IMR-90 (cell line): ENCODE measurements at regions not wholly inside any gene's neighbourhood (a gene's known extent, or its start where the extent isn't known, plus 50 kb on each side); places are given as distances from the start of the nearest gene placed in this dataset.

Source experiments
- ATAC-seq: fragments of 200-7000 bp; cut with Tn5 transposase; 2 replicates; pipeline ENCODE4 v1.9.1; 2020; ENCODE audit warnings: low read depth, mild to moderate bottlenecking, moderate library complexity
- BruUV-seq: library from RNA; stranded (reverse); fragments of 400-500 nt; replicated peaks from 2 replicates; lab custom pipeline; 2021; lab: Mats Ljungman, UMichigan
- CTCF ChIA-PET: fragments of 300-600 bp; formaldehyde crosslinking; extraction: SDS; loops from one replicate; lab custom pipeline; 2021; ENCODE audit warnings: antibody characterized with exemption; lab: Yijun Ruan, JAX
- POLR2A ChIA-PET: fragments of 300-600 bp; sonication (Branson Sonifier 250); formaldehyde crosslinking; loops from one replicate; lab custom pipeline; 2022; ENCODE audit warnings: antibody characterized with exemption; ENCODE audit not compliant: unreplicated experiment; lab: Charles Lee
- DNase-seq: peaks from one replicate; pipeline ENCODE4 v3.0.0; 2013
- H2AFZ ChIP-seq: replicated peaks from 2 replicates; pipeline ENCODE3; 2013; ENCODE audit warnings: low read length, mild to moderate bottlenecking; ENCODE audit not compliant: poor library complexity
- H2AK5ac ChIP-seq: 2 replicates; pipeline ENCODE4 v1.6.1; 2013; ENCODE audit warnings: low read depth, low read length, inconsistent platforms
- H2AK9ac ChIP-seq: replicated peaks from 2 replicates; pipeline ENCODE3; 2013; ENCODE audit warnings: mild to moderate bottlenecking, low read depth, low read length, moderate library complexity; ENCODE audit not compliant: poor library complexity
- H2BK120ac ChIP-seq: 2 replicates; pipeline ENCODE4 v1.6.1; 2013; ENCODE audit warnings: low read depth, low read length, inconsistent platforms
- H2BK15ac ChIP-seq: 3 replicates; pipeline ENCODE4 v1.6.1; 2013; ENCODE audit warnings: low read depth, low read length, inconsistent platforms
- H2BK20ac ChIP-seq: 2 replicates; pipeline ENCODE4 v1.6.1; 2013; ENCODE audit warnings: low read depth, mild to moderate bottlenecking, inconsistent platforms, low read length, moderate library complexity
- H2BK5ac ChIP-seq: 2 replicates; pipeline ENCODE4 v1.6.1; 2013; ENCODE audit warnings: mild to moderate bottlenecking, low read depth, low read length, inconsistent platforms; ENCODE audit not compliant: poor library complexity, severe bottlenecking
- H3K14ac ChIP-seq: replicated peaks from 2 replicates; pipeline ENCODE4 v1.6.1; 2013; ENCODE audit warnings: low read depth, low read length, inconsistent platforms
- H3K18ac ChIP-seq: 2 replicates; pipeline ENCODE4 v1.6.1; 2013; ENCODE audit warnings: low read depth, low read length, control low read depth
- H3K23ac ChIP-seq: 2 replicates; pipeline ENCODE4 v1.6.1; 2013; ENCODE audit warnings: low read depth, low read length, inconsistent platforms
- H3K27ac ChIP-seq: 2 replicates; pipeline ENCODE4 v1.5.1; 2013; ENCODE audit warnings: mild to moderate bottlenecking, control low read depth, low read length; ENCODE audit not compliant: insufficient read depth
- H3K27me3 ChIP-seq: 2 replicates; pipeline ENCODE4 v1.6.1; 2013; ENCODE audit warnings: low read length; ENCODE audit not compliant: control insufficient read depth, insufficient read depth
- H3K36me3 ChIP-seq: 2 replicates; pipeline ENCODE4 v1.6.1; 2013; ENCODE audit warnings: low read length, mixed read lengths; ENCODE audit not compliant: control insufficient read depth, insufficient read depth
- H3K4ac ChIP-seq: 2 replicates; pipeline ENCODE4 v1.6.1; 2013; ENCODE audit warnings: low read depth, low read length, inconsistent platforms
- H3K4me1 ChIP-seq: 2 replicates; pipeline ENCODE4 v1.6.1; 2013; ENCODE audit warnings: low read length, mixed read lengths; ENCODE audit not compliant: control insufficient read depth, insufficient read depth
- H3K4me2 ChIP-seq: 2 replicates; pipeline ENCODE4 v1.6.1; 2013; ENCODE audit warnings: low read depth, mild to moderate bottlenecking, control low read depth, low read length, moderate library complexity
- H3K4me3 ChIP-seq: 2 replicates; pipeline ENCODE4 v1.5.1; 2013; ENCODE audit warnings: low read depth, mild to moderate bottlenecking, control low read depth, low read length, moderate library complexity; ENCODE audit not compliant: insufficient read depth
- H3K56ac ChIP-seq: 2 replicates; pipeline ENCODE4 v1.6.1; 2013; ENCODE audit warnings: low read length, inconsistent platforms; ENCODE audit not compliant: insufficient read depth; ENCODE audit errors: extremely low read depth
- H3K79me1 ChIP-seq, 2 experiments: 2 replicates each; pipeline ENCODE4 v1.6.1; 2013; ENCODE audit warnings: low read length in 2 of 2, inconsistent platforms in 1 of 2, low read depth in 1 of 2
- H3K9ac ChIP-seq: 2 replicates; pipeline ENCODE4 v1.6.1; 2013; ENCODE audit warnings: low read depth, low read length, control low read depth
- H3K9me1 ChIP-seq: 2 replicates; pipeline ENCODE4 v1.6.1; 2013; ENCODE audit warnings: low read length, inconsistent platforms; ENCODE audit not compliant: insufficient read depth
- H3K9me3 ChIP-seq: 2 replicates; pipeline ENCODE4 v1.6.1; 2013; ENCODE audit warnings: low read length; ENCODE audit not compliant: control insufficient read depth, insufficient read depth
- H4K20me1 ChIP-seq: 2 replicates; pipeline ENCODE4 v1.6.1; 2013; ENCODE audit warnings: low read length, inconsistent platforms; ENCODE audit not compliant: insufficient read depth
- H4K5ac ChIP-seq: 2 replicates; pipeline ENCODE4 v1.6.1; 2013; ENCODE audit warnings: mild to moderate bottlenecking, low read depth, low read length, control low read depth
- H4K8ac ChIP-seq, 2 experiments: 2 replicates each; pipeline ENCODE4 v1.6.1; 2013; ENCODE audit warnings: low read depth in 2 of 2, low read length in 2 of 2, control low read depth in 1 of 2, inconsistent platforms in 1 of 2
- H4K91ac ChIP-seq: 2 replicates; pipeline ENCODE4 v1.6.1; 2013; ENCODE audit warnings: low read depth, low read length, inconsistent platforms; ENCODE audit not compliant: insufficient read depth
- CEBPB ChIP-seq: IDR thresholded peaks from 2 replicates; pipeline ENCODE4 v1.6.1; 2012; ENCODE audit warnings: low read depth, low read length, improper control_type of control experiment
- CHD1 ChIP-seq: IDR thresholded peaks from 2 replicates; pipeline ENCODE4 v1.6.1; 2012; ENCODE audit warnings: low read depth, low read length, improper control_type of control experiment
- FOS ChIP-seq: fragments of 150-350 bp; IDR thresholded peaks from 2 replicates; pipeline ENCODE4 v1.6.1; 2016; ENCODE audit warnings: low read depth, low read length
- MAFK ChIP-seq: IDR thresholded peaks from 2 replicates; pipeline ENCODE4 v1.6.1; 2012; ENCODE audit warnings: low read depth, low read length, improper control_type of control experiment
- POLR2A ChIP-seq: IDR thresholded peaks from 2 replicates; pipeline ENCODE4 v1.6.1; 2012; ENCODE audit warnings: mild to moderate bottlenecking, low read depth, low read length
- WGBS, 2 experiments: methylation state at CpG; one replicate each; pipeline versions ENCODE4 v1.1.5 to v1.1.7; 2013; ENCODE audit warnings: missing lambda C conversion rate in 2 of 2; ENCODE audit not compliant: insufficient read length in 1 of 2; ENCODE audit errors: extremely low coverage in 2 of 2; 5-methylcytosine and 5-hydroxymethylcytosine counted together
- dilution Hi-C: fragments of 300-500 bp; cut with HindIII; formaldehyde crosslinking; loops from one replicate; pipeline ENCODE4 v1.14.3; 2018; ENCODE audit warnings: low sequenced_read_pairs; ENCODE audit not compliant: unreplicated experiment
- in situ Hi-C: fragments of 300-500 bp; cut with MboI; formaldehyde crosslinking; loops from 3 replicates; pipeline ENCODE4 v1.14.3; 2019; ENCODE audit warnings: low sequenced_read_pairs, inconsistent platforms, mixed read lengths
- intact Hi-C: fragments of 100-400 bp; cut with micrococcal nuclease; formaldehyde crosslinking; loops from 2 replicates; pipeline ENCODE4 v1.10.0; 2022
- TF ChIP-seq, protein P1 (sequence below): fragments of 150-350 bp; IDR thresholded peaks from 2 replicates; pipeline ENCODE4 v1.6.1; 2017; ENCODE audit warnings: mild to moderate bottlenecking, antibody characterized with exemption, low read length, low read depth
- TF ChIP-seq, protein P2 (sequence below): fragments of 150-350 bp; IDR thresholded peaks from 2 replicates; pipeline ENCODE4 v1.6.1; 2016; ENCODE audit warnings: low read depth, mild to moderate bottlenecking, low read length, moderate library complexity, borderline replicate concordance

DNA sequence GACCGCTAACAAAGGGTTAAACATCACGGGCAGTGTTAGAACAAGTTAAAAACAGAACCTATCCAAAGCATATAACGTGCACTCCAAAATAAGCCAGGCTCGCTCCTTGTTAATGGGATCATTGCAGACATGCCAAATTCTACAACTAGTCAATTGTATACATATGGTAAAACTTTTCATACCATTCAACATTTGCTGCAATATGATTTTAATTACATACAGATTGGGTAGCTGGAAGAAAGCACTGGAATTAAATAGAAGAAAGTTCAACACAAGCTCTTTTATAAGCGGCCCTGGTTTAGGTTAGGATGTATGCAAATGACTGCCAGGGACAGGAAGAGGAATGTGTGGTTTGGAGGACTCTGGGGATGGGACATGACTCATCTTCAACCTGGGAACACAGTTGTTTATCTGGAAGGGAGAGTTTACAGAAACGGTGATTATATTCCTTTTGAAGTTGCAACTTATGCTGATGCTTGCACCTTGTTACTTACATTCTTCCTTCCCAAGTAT lies 62.5 kb upstream of the TIAM2 start:
- POLR2A ChIA-PET = interaction anchor here (0.8 kb wide), 1 partner anchor 62 kb away, joined by 4 read pairs; the partner anchor contains the start of gene TIAM2
- Histone ChIP-seq H2BK20ac (peak overlapping the region; percentile 72), H3K14ac (peak overlapping the region; percentile 75), H3K27ac (no peak overlapping the region), H3K23ac (0 out of 2 replicates have a peak overlapping the region, but pooled peaks have one; percentile 39), H2BK5ac (no peak overlapping the region), H3K36me3 (no peaks in the 10 kb centered on the region), H3K4me2 (peak overlapping the region; percentile 38), H2BK15ac (peak overlapping the region; percentile 54; the same call in 1 of the 3 replicates), H3K4ac (peak overlapping the region; percentile 71; the same call in 1 of the 2 replicates), H4K20me1 (no peaks in the 10 kb centered on the region), H3K4me1 (peaks cover 23% of the 10 kb centered on the region), H3K9ac (no peak overlapping the region), H3K56ac (peak overlapping the region; percentile 44; the same call in 1 of the 2 replicates), H3K9me1 (peaks cover 6% of the 10 kb centered on the region), H4K5ac (no peak overlapping the region), H3K27me3 (no peaks in the 10 kb centered on the region), H3K9me3 (no peaks in the 10 kb centered on the region), H4K8ac (peak overlapping the region in 1 of 2 experiments; percentile 24; a peak in 1 of 4 replicates), H3K18ac (peak overlapping the region; percentile 70; the same call in 1 of the 2 replicates), H2BK120ac (peak overlapping the region; percentile 76), H4K91ac (peak overlapping the region; percentile 71), H2AFZ (no peak overlapping the region), H3K4me3 (no peak overlapping the region), H2AK9ac (no peak overlapping the region), H2AK5ac (no peak overlapping the region), H3K79me1 (peaks cover 0 to 9% of the 10 kb centered on the region in 2 experiments; a peak in 1 of 4 replicates)
- TF ChIP-seq CHD1 = no peak
- TF ChIP-seq, protein P1, sequence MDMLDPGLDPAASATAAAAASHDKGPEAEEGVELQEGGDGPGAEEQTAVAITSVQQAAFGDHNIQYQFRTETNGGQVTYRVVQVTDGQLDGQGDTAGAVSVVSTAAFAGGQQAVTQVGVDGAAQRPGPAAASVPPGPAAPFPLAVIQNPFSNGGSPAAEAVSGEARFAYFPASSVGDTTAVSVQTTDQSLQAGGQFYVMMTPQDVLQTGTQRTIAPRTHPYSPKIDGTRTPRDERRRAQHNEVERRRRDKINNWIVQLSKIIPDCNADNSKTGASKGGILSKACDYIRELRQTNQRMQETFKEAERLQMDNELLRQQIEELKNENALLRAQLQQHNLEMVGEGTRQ = no peak
- TF ChIP-seq CEBPB = no peak
- TF ChIP-seq, protein P2, sequence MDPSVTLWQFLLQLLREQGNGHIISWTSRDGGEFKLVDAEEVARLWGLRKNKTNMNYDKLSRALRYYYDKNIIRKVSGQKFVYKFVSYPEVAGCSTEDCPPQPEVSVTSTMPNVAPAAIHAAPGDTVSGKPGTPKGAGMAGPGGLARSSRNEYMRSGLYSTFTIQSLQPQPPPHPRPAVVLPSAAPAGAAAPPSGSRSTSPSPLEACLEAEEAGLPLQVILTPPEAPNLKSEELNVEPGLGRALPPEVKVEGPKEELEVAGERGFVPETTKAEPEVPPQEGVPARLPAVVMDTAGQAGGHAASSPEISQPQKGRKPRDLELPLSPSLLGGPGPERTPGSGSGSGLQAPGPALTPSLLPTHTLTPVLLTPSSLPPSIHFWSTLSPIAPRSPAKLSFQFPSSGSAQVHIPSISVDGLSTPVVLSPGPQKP = no peak
- TF ChIP-seq POLR2A = no peak
- peak; percentile 55; the same call in 1 of the 2 replicates for TF ChIP-seq FOS
- peak; percentile 39; the same call in 1 of the 2 replicates for TF ChIP-seq MAFK
- in situ Hi-C loops = loop anchor here (5.0 kb wide), 1 partner anchor 320 kb away; no protein-coding TSS in a partner anchor
- dilution Hi-C loops = no loop called here
- intact Hi-C loops = no loop called here
- ATAC-seq (peak; percentile 55), DNase-seq (peak; percentile 78)
- WGBS, 2 experiments = 80% methylated on average over 2 of the region's 6 CpGs; no CpG with 5 or more reads in 1 of the 2 experiments
- CTCF ChIA-PET = interaction anchor here (0.6 to 1.3 kb wide), 3 partner anchors 190 to 257 kb away, joined by 3 to 4 read pairs (median 3); no protein-coding TSS in a partner anchor
- no TSS peak for BruUV-seq
